NCI-H2227 (cell line): ENCODE measurements at regions not wholly inside any gene's neighbourhood (a gene's known extent, or its start where the extent isn't known, plus 50 kb on each side); places are given as distances from the start of the nearest gene placed in this dataset.

Source experiments
- DNase-seq: peaks from one replicate; lab custom pipeline; 2025; ENCODE audit not compliant: unreplicated experiment; lab: John Stamatoyannopoulos, UW

GRCh38 chr1:5109633-5110032 is 455.2 kb downstream of the AJAP1 start:
- no peak for DNase-seq

- DNase-seq, result no peak
Measured at GRCh38 chr1:5108740-5109139, 454.3 kb downstream of the AJAP1 start.

- no peak for DNase-seq
Measured at GRCh38 chr1:5105744-5106143, 451.3 kb downstream of the AJAP1 start.

GRCh38 chr1:5099558-5099957 is 445.1 kb downstream of the AJAP1 start:
- no peak for DNase-seq

- no peak for DNase-seq
Measured at GRCh38 chr1:5098981-5099385, 444.6 kb downstream of the AJAP1 start.

GRCh38 chr1:5093042-5093441 is 438.6 kb downstream of the AJAP1 start:
- no peak for DNase-seq

GRCh38 chr1:5084676-5085075 is 430.3 kb downstream of the AJAP1 start:
- DNase-seq, result no peak

GRCh38 chr1:5067246-5067645 is 412.8 kb downstream of the AJAP1 start:
- DNase-seq, result no peak

- no peak for DNase-seq
Measured at GRCh38 chr1:5053744-5054143, 399.3 kb downstream of the AJAP1 start.

- DNase-seq, result no peak
Measured at GRCh38 chr1:5029136-5029535, 374.7 kb downstream of the AJAP1 start.

GRCh38 chr1:5012249-5012648 is 357.8 kb downstream of the AJAP1 start:
- DNase-seq, result no peak

- DNase-seq, result no peak
Measured at GRCh38 chr1:5010656-5011055, 356.2 kb downstream of the AJAP1 start.

- no peak for DNase-seq
Measured at GRCh38 chr1:5010236-5010635, 355.8 kb downstream of the AJAP1 start.

- DNase-seq, result no peak
Measured at GRCh38 chr1:5009376-5010065, 355.1 kb downstream of the AJAP1 start.

- DNase-seq, result no peak
Measured at GRCh38 chr1:5005171-5005570, 350.8 kb downstream of the AJAP1 start.

- no peak for DNase-seq
Measured at GRCh38 chr1:5002676-5003075, 348.3 kb downstream of the AJAP1 start.

- no peak for DNase-seq
Measured at GRCh38 chr1:5001466-5001865, 347.1 kb downstream of the AJAP1 start.

GRCh38 chr1:4986306-4986705 is 331.9 kb downstream of the AJAP1 start:
- DNase-seq, result no peak

GRCh38 chr1:4984841-4985240 is 330.4 kb downstream of the AJAP1 start:
- no peak for DNase-seq

- DNase-seq, result no peak
Measured at GRCh38 chr1:4980211-4980610, 325.8 kb downstream of the AJAP1 start.

- no peak for DNase-seq
Measured at GRCh38 chr1:4978660-4979390, 324.4 kb downstream of the AJAP1 start.

- DNase-seq, result no peak
Measured at GRCh38 chr1:4977701-4978100, 323.3 kb downstream of the AJAP1 start.
